ENCODE measurements at regions not wholly inside any gene's neighbourhood (a gene's known extent, or its start where the extent isn't known, plus 50 kb on each side); places are given as distances from the start of the nearest gene placed in this dataset.

DNA sequence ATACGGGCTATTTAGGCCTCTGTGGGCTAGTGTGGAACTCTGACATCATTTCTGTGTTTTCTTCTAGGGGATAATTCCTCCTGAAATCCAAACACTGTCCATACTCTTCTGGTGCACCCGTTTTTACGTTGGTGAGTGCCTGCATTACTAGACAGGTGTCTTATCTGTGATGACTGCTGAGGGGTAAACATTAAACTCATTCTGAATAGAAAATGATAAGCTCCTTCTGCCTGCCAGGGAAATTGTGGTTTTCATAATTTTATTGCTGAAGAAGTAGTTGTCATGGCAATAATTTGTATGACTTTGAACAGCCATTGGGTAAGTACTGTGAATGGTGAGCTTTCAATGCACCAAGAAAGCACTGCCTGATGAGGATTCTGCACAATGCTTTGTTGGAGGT is 705.6 kb downstream of the UTRN start:
- Histone ChIP-seq H3K4me3 (ENCODE audit: low read depth, low read length) (no peak overlapping the region), H3K9me3 (no peaks in the 10 kb centered on the region), H3K27me3 (replicated peaks; ENCODE audit: control insufficient read depth, insufficient read depth, low read length) (no peaks in the 10 kb centered on the region), H3K36me3 (ENCODE audit: control insufficient read depth, insufficient read depth, low read length) (no peaks in the 10 kb centered on the region), H3K4me1 (no peaks in the 10 kb centered on the region; the same call in 1 of the 2 replicates)
- ChIA-PET POLR2A (interaction anchor here (0.7 kb wide), 1 partner anchor 426 kb away, joined by 5 read pairs; no protein-coding TSS in a partner anchor), CTCF (no interaction called here)
- intact Hi-C loops (cut with micrococcal nuclease; ENCODE audit: unreplicated experiment): no loop called here
- Mint-ChIP-seq H3K36me3 (ENCODE audit: insufficient read depth, unreplicated experiment) (no peaks in the 10 kb centered on the region), H3K27me3 (ENCODE audit: insufficient read depth, unreplicated experiment) (peaks cover 6% of the 10 kb centered on the region), H3K4me3 (ENCODE audit: unreplicated experiment) (no peak overlapping the region), H3K9me3 (ENCODE audit: unreplicated experiment) (no peaks in the 10 kb centered on the region), H3K4me1 (ENCODE audit: low read depth, unreplicated experiment) (peaks cover 10% of the 10 kb centered on the region), H3K27ac (ENCODE audit: unreplicated experiment) (no peak overlapping the region)
- no TSS peak for BruUV-seq (replicated peaks)
- TF ChIP-seq, protein P1, sequence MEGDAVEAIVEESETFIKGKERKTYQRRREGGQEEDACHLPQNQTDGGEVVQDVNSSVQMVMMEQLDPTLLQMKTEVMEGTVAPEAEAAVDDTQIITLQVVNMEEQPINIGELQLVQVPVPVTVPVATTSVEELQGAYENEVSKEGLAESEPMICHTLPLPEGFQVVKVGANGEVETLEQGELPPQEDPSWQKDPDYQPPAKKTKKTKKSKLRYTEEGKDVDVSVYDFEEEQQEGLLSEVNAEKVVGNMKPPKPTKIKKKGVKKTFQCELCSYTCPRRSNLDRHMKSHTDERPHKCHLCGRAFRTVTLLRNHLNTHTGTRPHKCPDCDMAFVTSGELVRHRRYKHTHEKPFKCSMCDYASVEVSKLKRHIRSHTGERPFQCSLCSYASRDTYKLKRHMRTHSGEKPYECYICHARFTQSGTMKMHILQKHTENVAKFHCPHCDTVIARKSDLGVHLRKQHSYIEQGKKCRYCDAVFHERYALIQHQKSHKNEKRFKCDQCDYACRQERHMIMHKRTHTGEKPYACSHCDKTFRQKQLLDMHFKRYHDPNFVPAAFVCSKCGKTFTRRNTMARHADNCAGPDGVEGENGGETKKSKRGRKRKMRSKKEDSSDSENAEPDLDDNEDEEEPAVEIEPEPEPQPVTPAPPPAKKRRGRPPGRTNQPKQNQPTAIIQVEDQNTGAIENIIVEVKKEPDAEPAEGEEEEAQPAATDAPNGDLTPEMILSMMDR (IDR thresholded peaks at IDR 0.05; ENCODE audit: insufficient read depth in 1 of 2, low read depth in 1 of 2, low read length in 1 of 2, severe bottlenecking in 1 of 2, unreplicated experiment in 1 of 2): no peak
- no peak for DNase-seq

DNA sequence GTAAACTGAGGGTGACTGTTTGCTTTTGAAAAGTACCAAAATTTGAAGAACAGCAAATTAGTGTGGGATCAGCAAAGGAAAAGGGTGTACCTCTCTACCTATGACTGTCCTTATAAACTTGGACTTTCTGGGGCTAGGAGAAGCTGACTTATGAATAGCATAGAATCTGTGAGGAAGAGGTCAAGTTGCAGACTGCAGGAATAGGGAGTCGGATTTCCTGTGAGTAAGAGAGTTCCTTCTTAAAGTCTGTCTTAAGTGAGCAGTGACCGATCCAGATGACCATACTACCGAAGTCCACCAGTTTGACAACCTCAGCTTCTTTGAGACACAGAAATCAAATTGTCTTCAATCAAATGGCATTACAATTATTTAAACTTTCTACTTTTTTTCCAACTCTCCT is 708.7 kb downstream of the UTRN start:
- no peaks in the 10 kb centered on the region for H3K36me3 ChIP-seq (ENCODE audit: control insufficient read depth, insufficient read depth, low read length)
- CTCF ChIA-PET: no interaction called here
- Mint-ChIP-seq H3K27me3 (ENCODE audit: insufficient read depth, unreplicated experiment) (peaks cover 13% of the 10 kb centered on the region), H3K4me1 (ENCODE audit: low read depth, unreplicated experiment) (peaks cover 10% of the 10 kb centered on the region), H3K36me3 (ENCODE audit: insufficient read depth, unreplicated experiment) (no peaks in the 10 kb centered on the region), H3K9me3 (ENCODE audit: unreplicated experiment) (no peaks in the 10 kb centered on the region), H3K4me3 (ENCODE audit: unreplicated experiment) (no peak overlapping the region), H3K27ac (ENCODE audit: unreplicated experiment) (no peak overlapping the region)
- TF ChIP-seq, protein P1 (IDR thresholded peaks at IDR 0.05; ENCODE audit: insufficient read depth in 1 of 2, low read depth in 1 of 2, low read length in 1 of 2, severe bottlenecking in 1 of 2, unreplicated experiment in 1 of 2): no peak
- H3K4me3 ChIP-seq (ENCODE audit: low read depth, low read length): no peak overlapping the region
- intact Hi-C loops (cut with micrococcal nuclease; ENCODE audit: unreplicated experiment): no loop called here
- no peaks in the 10 kb centered on the region; the same call in 1 of the 2 replicates for H3K4me1 ChIP-seq
- POLR2A ChIA-PET: no interaction called here
- BruUV-seq (replicated peaks): no TSS peak
- no peaks in the 10 kb centered on the region for H3K9me3 ChIP-seq
- DNase-seq: no peak
- H3K27me3 ChIP-seq (replicated peaks; ENCODE audit: control insufficient read depth, insufficient read depth, low read length): no peaks in the 10 kb centered on the region

DNA sequence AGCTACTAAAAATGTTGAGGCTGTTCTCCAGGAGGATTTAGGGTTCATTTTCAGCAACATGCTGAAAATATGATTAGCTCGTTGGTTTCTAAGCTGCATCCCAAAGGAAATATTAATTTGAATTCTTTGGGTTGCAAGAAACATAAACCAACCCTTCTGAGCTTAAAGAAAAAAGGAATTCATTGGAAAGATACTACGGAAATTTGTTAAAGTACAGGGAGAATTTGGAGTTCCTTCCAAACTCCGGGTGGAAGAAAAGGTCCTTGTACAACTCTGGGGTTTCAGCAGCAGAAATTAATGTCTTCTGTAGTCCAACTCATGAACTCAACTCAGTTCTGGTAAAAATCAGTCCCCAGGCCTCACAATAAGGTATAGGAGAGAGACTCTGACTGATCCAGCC is 712.9 kb downstream of the UTRN start:
- H3K36me3 ChIP-seq (ENCODE audit: control insufficient read depth, insufficient read depth, low read length): no peaks in the 10 kb centered on the region
- TF ChIP-seq, protein P1 (IDR thresholded peaks at IDR 0.05; ENCODE audit: insufficient read depth in 1 of 2, low read depth in 1 of 2, low read length in 1 of 2, severe bottlenecking in 1 of 2, unreplicated experiment in 1 of 2): no peak
- no peaks in the 10 kb centered on the region; the same call in 1 of the 2 replicates for H3K27me3 ChIP-seq (replicated peaks; ENCODE audit: control insufficient read depth, insufficient read depth, low read length)
- Mint-ChIP-seq H3K36me3 (ENCODE audit: insufficient read depth, unreplicated experiment) (no peaks in the 10 kb centered on the region), H3K9me3 (ENCODE audit: unreplicated experiment) (no peaks in the 10 kb centered on the region), H3K4me1 (ENCODE audit: low read depth, unreplicated experiment) (no peaks in the 10 kb centered on the region), H3K27me3 (ENCODE audit: insufficient read depth, unreplicated experiment) (peaks cover 7% of the 10 kb centered on the region), H3K4me3 (ENCODE audit: unreplicated experiment) (no peak overlapping the region), H3K27ac (ENCODE audit: unreplicated experiment) (no peak overlapping the region)
- ChIA-PET POLR2A (no interaction called here), CTCF (no interaction called here)
- no peaks in the 10 kb centered on the region for H3K4me1 ChIP-seq
- intact Hi-C loops (cut with micrococcal nuclease; ENCODE audit: unreplicated experiment): no loop called here
- no peak for DNase-seq
- H3K9me3 ChIP-seq: no peaks in the 10 kb centered on the region
- BruUV-seq (replicated peaks): no TSS peak
- no peak overlapping the region for H3K4me3 ChIP-seq (ENCODE audit: low read depth, low read length)
